ENCODE measurements at regions not wholly inside any gene's neighbourhood (a gene's known extent, or its start where the extent isn't known, plus 50 kb on each side); places are given as distances from the start of the nearest gene placed in this dataset.

GRCh38 chr4:171718665-171719064, 94.5 kb upstream of the GALNTL6 start:
- H3K4me3 ChIP-seq (ENCODE audit: low read depth, low read length): no peak overlapping the region
- no peak for TF ChIP-seq CTCF (IDR thresholded peaks at IDR 0.05; ENCODE audit: control insufficient read depth, extremely low read depth, insufficient read depth)
- DNase-seq (ENCODE audit: low read depth): no peak

- no peak for DNase-seq (ENCODE audit: low read depth)
- H3K4me3 ChIP-seq (ENCODE audit: low read depth, low read length): no peak overlapping the region
- TF ChIP-seq CTCF (IDR thresholded peaks at IDR 0.05; ENCODE audit: control insufficient read depth, extremely low read depth, insufficient read depth): no peak
These were observed 95.1 kb upstream of the GALNTL6 start for GRCh38 chr4:171718069-171718468.

GRCh38 chr4:171717231-171717741, 95.9 kb upstream of the GALNTL6 start:
- no peak overlapping the region for H3K4me3 ChIP-seq (ENCODE audit: low read depth, low read length)
- TF ChIP-seq CTCF (IDR thresholded peaks at IDR 0.05; ENCODE audit: control insufficient read depth, extremely low read depth, insufficient read depth): no peak
- DNase-seq (ENCODE audit: low read depth): no peak

- H3K4me3 ChIP-seq (ENCODE audit: low read depth, low read length): no peak overlapping the region
- no peak for DNase-seq (ENCODE audit: low read depth)
- TF ChIP-seq CTCF (IDR thresholded peaks at IDR 0.05; ENCODE audit: control insufficient read depth, extremely low read depth, insufficient read depth): no peak
These were observed 97.2 kb upstream of the GALNTL6 start for GRCh38 chr4:171715973-171716372.

- TF ChIP-seq CTCF (IDR thresholded peaks at IDR 0.05; ENCODE audit: control insufficient read depth, extremely low read depth, insufficient read depth): no peak
- DNase-seq (ENCODE audit: low read depth): no peak
- no peak overlapping the region for H3K4me3 ChIP-seq (ENCODE audit: low read depth, low read length)
These were observed 98.3 kb upstream of the GALNTL6 start for GRCh38 chr4:171714791-171715454.

GRCh38 chr4:171710743-171711142, 102.5 kb upstream of the GALNTL6 start:
- no peak for DNase-seq (ENCODE audit: low read depth)
- TF ChIP-seq CTCF (IDR thresholded peaks at IDR 0.05; ENCODE audit: control insufficient read depth, extremely low read depth, insufficient read depth): no peak
- no peak overlapping the region for H3K4me3 ChIP-seq (ENCODE audit: low read depth, low read length)

Data from LNCaP clone FGC (cell line).